BE2C (cell line): ENCODE measurements at regions not wholly inside any gene's neighbourhood (a gene's known extent, or its start where the extent isn't known, plus 50 kb on each side); places are given as distances from the start of the nearest gene placed in this dataset.
"Not testable (repeated sequence)": the region's sequence is repeated elsewhere in the genome, so short reads cannot be mapped to it uniquely, and the experiment has no call there.

Experiments
- DNase-seq: peaks from one replicate; pipeline ENCODE4 v3.0.0-alpha.2; 2020
- H3K27me3 ChIP-seq: fragments of 250-450 bp; sonication (Bioruptor Pico); 2 replicates; pipeline ENCODE4 v1.5.1; 2020; ENCODE audit warnings: mild to moderate bottlenecking
- H3K36me3 ChIP-seq: fragments of 250-450 bp; sonication (Bioruptor Pico); 2 replicates; pipeline ENCODE4 v1.5.1; 2020; ENCODE audit warnings: mild to moderate bottlenecking
- H3K4me1 ChIP-seq: fragments of 250-450 bp; sonication (Bioruptor Pico); 2 replicates; pipeline ENCODE4 v1.5.1; 2020
- H3K4me3 ChIP-seq: 2 replicates; pipeline ENCODE4 v1.5.1; 2011; ENCODE audit warnings: low read depth, low read length
- H3K9me3 ChIP-seq: fragments of 250-450 bp; sonication (Bioruptor Pico); 2 replicates; pipeline ENCODE4 v1.5.1; 2020
- CTCF ChIP-seq: IDR thresholded peaks from 2 replicates; pipeline ENCODE4 v1.5.1; 2012; ENCODE audit warnings: mild to moderate bottlenecking, low read depth, low read length

- H3K36me3 ChIP-seq, result no peaks in the 10 kb centered on the region
- no peak for DNase-seq
- H3K4me3 ChIP-seq, result no peak overlapping the region
- H3K9me3 ChIP-seq, result no peaks in the 10 kb centered on the region
- H3K27me3 ChIP-seq, result no peaks in the 10 kb centered on the region
- no peaks in the 10 kb centered on the region for H3K4me1 ChIP-seq
- TF ChIP-seq CTCF, result no peak
These were observed 145.2 kb upstream of the HEY2 start for GRCh38 chr6:125604257-125604656.

DNA sequence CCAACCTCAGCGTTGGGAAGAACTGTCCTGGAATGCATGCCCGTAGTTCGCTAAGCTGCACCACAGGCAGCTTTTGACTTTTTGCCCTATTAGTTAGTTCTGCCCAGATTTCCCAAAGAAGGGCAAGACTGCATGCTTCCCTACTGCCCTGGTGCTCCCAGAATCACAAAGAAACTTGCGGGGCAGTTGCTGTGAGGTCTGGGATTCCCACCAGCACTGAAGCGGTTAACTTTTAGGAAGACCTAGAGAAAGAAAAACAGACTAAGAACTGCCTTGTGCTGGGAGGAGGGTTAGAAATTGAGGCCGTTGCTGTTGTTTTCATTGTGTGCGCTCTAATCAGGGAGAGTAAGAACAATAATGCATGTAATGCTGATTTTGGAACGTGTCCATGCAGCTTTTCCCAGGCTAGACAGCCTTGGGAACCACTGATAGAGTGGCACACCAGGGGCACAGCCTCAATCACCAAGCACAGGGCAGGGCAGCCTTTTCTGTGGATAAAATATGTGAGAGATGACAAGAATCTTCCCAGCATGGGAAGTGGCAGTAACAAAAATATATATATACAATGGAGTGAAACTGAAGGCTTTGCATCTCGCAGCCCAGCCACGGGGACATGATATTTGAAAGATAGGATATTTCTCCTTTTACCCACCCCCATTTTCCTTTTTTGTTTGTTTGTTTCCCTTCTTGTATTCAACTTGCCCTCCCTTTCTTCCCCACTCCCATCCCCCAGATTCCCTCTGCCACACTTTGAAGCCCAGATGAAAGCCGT is 137.7 kb upstream of the HEY2 start:
- H3K27me3 ChIP-seq, result no peaks in the 10 kb centered on the region
- no peak overlapping the region for H3K4me3 ChIP-seq
- no peaks in the 10 kb centered on the region for H3K4me1 ChIP-seq
- no peak for DNase-seq
- no peak for TF ChIP-seq CTCF
- H3K36me3 ChIP-seq, result no peaks in the 10 kb centered on the region
- H3K9me3 ChIP-seq, result no peaks in the 10 kb centered on the region

GRCh38 chr6:125612345-125612846 is 137.0 kb upstream of the HEY2 start:
- Histone ChIP-seq H3K36me3 (no peaks in the 10 kb centered on the region), H3K9me3 (no peaks in the 10 kb centered on the region), H3K4me3 (no peak overlapping the region), H3K27me3 (no peaks in the 10 kb centered on the region), H3K4me1 (no peaks in the 10 kb centered on the region)
- TF ChIP-seq CTCF, result no peak
- no peak for DNase-seq

DNA sequence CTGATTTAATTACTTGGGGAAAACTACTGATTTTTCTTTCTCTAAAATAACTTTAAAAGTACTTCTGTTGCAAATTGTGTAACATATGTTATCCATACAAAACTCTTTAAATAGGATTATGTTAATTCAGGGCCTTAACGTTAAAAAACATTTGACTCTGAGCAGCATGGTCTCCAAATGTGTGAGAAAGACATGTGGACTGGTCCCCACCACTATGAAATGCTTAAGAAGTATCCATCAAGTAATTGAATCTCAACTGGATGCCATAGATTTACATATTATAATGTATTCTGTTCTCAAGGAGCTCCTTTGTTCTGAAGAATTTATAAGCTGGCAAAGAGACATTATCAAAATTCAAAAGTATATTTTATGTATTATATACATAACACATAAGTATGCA is 130.8 kb upstream of the HEY2 start:
- TF ChIP-seq CTCF, result no peak
- H3K27me3 ChIP-seq, result no peaks in the 10 kb centered on the region
- H3K4me1 ChIP-seq, result no peaks in the 10 kb centered on the region
- H3K4me3 ChIP-seq, result no peak overlapping the region
- no peaks in the 10 kb centered on the region for H3K9me3 ChIP-seq
- no peak for DNase-seq
- no peaks in the 10 kb centered on the region for H3K36me3 ChIP-seq

DNA sequence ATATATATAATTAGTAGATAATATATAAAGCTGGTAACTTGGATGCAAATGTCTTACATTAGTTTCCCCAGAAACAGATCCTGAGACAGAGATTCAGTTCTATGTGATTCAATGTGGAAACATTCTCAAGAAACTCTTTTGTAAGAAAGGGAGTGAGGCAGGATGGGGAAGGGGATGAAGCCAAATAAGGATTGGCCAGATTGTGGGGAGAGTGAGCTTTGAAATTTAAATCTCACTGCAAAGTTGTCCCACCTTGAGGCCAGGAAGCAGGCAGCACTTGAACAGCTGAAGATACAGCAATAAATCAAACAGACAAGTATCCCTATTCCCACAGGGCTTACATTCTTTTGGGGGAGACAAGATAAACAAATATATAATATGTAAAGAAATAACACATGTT is 126.3 kb upstream of the HEY2 start:
- Histone ChIP-seq H3K36me3 (no peaks in the 10 kb centered on the region), H3K4me3 (no peak overlapping the region), H3K9me3 (no peaks in the 10 kb centered on the region), H3K4me1 (no peaks in the 10 kb centered on the region), H3K27me3 (peaks cover 9% of the 10 kb centered on the region)
- no peak for DNase-seq
- no peak for TF ChIP-seq CTCF

DNA sequence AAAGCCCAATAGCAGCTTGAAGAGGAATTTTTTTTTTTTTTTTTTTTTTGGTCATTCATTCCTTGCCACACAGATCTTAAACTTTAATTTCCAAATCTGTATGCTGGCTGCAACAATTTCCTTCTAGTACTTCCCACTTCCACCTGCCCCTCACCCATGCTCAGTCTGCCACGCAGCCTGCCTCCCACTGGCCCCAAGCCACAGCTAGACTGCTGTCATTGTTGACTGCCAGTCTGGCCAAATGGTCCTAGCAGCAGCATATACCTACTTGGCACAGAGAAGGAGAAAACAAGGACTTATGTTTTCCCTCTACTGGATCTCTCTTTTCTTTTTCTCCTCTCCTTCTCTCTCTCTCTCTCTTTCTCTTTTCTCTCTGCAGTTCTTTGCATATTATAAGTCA is 118.3 kb upstream of the HEY2 start:
- peaks cover 9% of the 10 kb centered on the region for H3K27me3 ChIP-seq
- H3K4me3 ChIP-seq, result no peak overlapping the region
- no peaks in the 10 kb centered on the region for H3K36me3 ChIP-seq
- TF ChIP-seq CTCF, result no peak
- DNase-seq, result no peak
- H3K4me1 ChIP-seq, result no peaks in the 10 kb centered on the region
- H3K9me3 ChIP-seq, result no peaks in the 10 kb centered on the region

DNA sequence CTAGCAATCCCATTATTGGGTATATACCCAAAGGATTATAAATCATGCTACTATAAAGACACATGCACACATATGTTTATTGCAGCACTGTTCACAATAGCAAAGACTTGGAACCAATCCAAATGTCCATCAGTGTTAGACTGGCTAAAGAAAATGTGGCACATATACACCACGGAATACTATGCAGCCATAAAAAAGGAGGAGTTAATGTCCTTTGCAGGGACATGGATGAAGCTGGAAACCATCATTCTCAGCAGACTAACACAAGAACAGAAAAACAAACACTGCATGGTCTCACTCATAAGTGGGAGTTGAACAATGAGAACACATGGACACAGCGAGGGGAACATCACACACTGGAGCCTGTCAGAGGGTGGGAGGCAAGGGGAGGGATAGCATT is 113.4 kb upstream of the HEY2 start:
- H3K27me3 ChIP-seq, H3K4me1 ChIP-seq, H3K9me3 ChIP-seq, DNase-seq, H3K36me3 ChIP-seq, H3K4me3 ChIP-seq: not testable (repeated sequence)
